AG04450 (cell line): ENCODE measurements at regions not wholly inside any gene's neighbourhood (a gene's known extent, or its start where the extent isn't known, plus 50 kb on each side); places are given as distances from the start of the nearest gene placed in this dataset.
A peak's percentile ranks its signal among the peaks of the same experiment; 100 is the strongest.

Source experiments
- CTCF ChIA-PET: fragments of 300-600, 350-600 bp; formaldehyde crosslinking; extraction: SDS; loops from one replicate; lab custom pipeline; 2022; ENCODE audit warnings: antibody characterized with exemption, inconsistent platforms; lab: Charles Lee
- POLR2A ChIA-PET: fragments of 350-600 bp; formaldehyde crosslinking; extraction: SDS; loops from one replicate; lab custom pipeline; 2021; ENCODE audit warnings: antibody characterized with exemption, inconsistent platforms; lab: Yijun Ruan, JAX
- DNase-seq: peaks from one replicate; pipeline ENCODE4 v3.0.0-alpha.2; 2011; ENCODE audit warnings: low read depth, low spot score
- H3K27ac ChIP-seq: one replicate; pipeline ENCODE4 v1.5.1; 2012; ENCODE audit warnings: low read depth, low read length, control low read depth
- H3K27me3 ChIP-seq: one replicate; pipeline ENCODE4 v1.6.0; 2012; ENCODE audit warnings: low read length; ENCODE audit not compliant: control insufficient read depth, insufficient read depth
- H3K4me3 ChIP-seq: 2 replicates; pipeline ENCODE4 v1.5.1; 2011; ENCODE audit warnings: mild to moderate bottlenecking, low read depth, low read length, control low read depth
- H3K9me3 ChIP-seq: 2 replicates; pipeline ENCODE4 v1.5.1; 2012; ENCODE audit warnings: low read length; ENCODE audit not compliant: control insufficient read depth, insufficient read depth
- CTCF ChIP-seq: IDR thresholded peaks from 2 replicates; pipeline ENCODE4 v1.5.1; 2011; ENCODE audit warnings: low read depth, low read length, control low read depth, inconsistent platforms

GRCh38 chr1:165117482-165117881, 239.0 kb downstream of the LMX1A start:
- POLR2A ChIA-PET: no interaction called here
- CTCF ChIA-PET: no interaction called here

GRCh38 chr1:165116732-165117131, 239.8 kb downstream of the LMX1A start:
- H3K27ac ChIP-seq: no peak overlapping the region
- no peak for DNase-seq
- CTCF ChIA-PET: interaction anchor here (0.6 kb wide), 1 partner anchor 577 kb away, joined by 3 read pairs; no protein-coding TSS in a partner anchor
- no peak overlapping the region for H3K4me3 ChIP-seq
- H3K27me3 ChIP-seq: peaks cover 2% of the 10 kb centered on the region
- no peak for TF ChIP-seq CTCF
- POLR2A ChIA-PET: no interaction called here
- no peaks in the 10 kb centered on the region; the same call in 1 of the 2 replicates for H3K9me3 ChIP-seq

More at GRCh38 chr1:165117482-165117881, 239.0 kb downstream of the LMX1A start:
- H3K9me3 ChIP-seq: no peaks in the 10 kb centered on the region; the same call in 1 of the 2 replicates
- no peak for TF ChIP-seq CTCF
- peaks cover 2% of the 10 kb centered on the region for H3K27me3 ChIP-seq
- no peak overlapping the region for H3K27ac ChIP-seq
- no peak overlapping the region for H3K4me3 ChIP-seq
- no peak for DNase-seq

GRCh38 chr1:165116171-165116570, 240.3 kb downstream of the LMX1A start:
- ChIA-PET POLR2A (no interaction called here), CTCF (interaction anchor here (0.6 kb wide), 1 partner anchor 576 kb away, joined by 3 read pairs; no protein-coding TSS in a partner anchor)
- TF ChIP-seq CTCF: no peak
- Histone ChIP-seq H3K27me3 (peaks cover 2% of the 10 kb centered on the region), H3K4me3 (no peak overlapping the region), H3K9me3 (no peaks in the 10 kb centered on the region; the same call in 1 of the 2 replicates), H3K27ac (no peak overlapping the region)
- DNase-seq: no peak

- H3K27me3 ChIP-seq: peaks cover 2% of the 10 kb centered on the region
- DNase-seq: no peak
- CTCF ChIA-PET: interaction anchor here (0.8 to 2.8 kb wide), 9 partner anchors 8 to 919 kb away, joined by 3 to 23 read pairs (median 5); no protein-coding TSS in a partner anchor
- POLR2A ChIA-PET: no interaction called here
- no peak overlapping the region for H3K27ac ChIP-seq
- H3K4me3 ChIP-seq: no peak overlapping the region
- no peak for TF ChIP-seq CTCF
- H3K9me3 ChIP-seq: no peaks in the 10 kb centered on the region; the same call in 1 of the 2 replicates
Measured at GRCh38 chr1:165114889-165115285, 241.6 kb downstream of the LMX1A start.

- no peak overlapping the region for H3K27ac ChIP-seq
- CTCF ChIA-PET: interaction anchor here (0.6 to 2.8 kb wide), 13 partner anchors 9 to 918 kb away, joined by 3 to 23 read pairs (median 4); no protein-coding TSS in a partner anchor
- no peak overlapping the region for H3K4me3 ChIP-seq
- DNase-seq: no peak
- peak; percentile 80 for TF ChIP-seq CTCF
- no peaks in the 10 kb centered on the region; the same call in 1 of the 2 replicates for H3K9me3 ChIP-seq
- POLR2A ChIA-PET: no interaction called here
- peaks cover 2% of the 10 kb centered on the region for H3K27me3 ChIP-seq
Measured at GRCh38 chr1:165114022-165114888, 242.3 kb downstream of the LMX1A start.
